ENCODE measurements at regions not wholly inside any gene's neighbourhood (a gene's known extent, or its start where the extent isn't known, plus 50 kb on each side); places are given as distances from the start of the nearest gene placed in this dataset.

DNA sequence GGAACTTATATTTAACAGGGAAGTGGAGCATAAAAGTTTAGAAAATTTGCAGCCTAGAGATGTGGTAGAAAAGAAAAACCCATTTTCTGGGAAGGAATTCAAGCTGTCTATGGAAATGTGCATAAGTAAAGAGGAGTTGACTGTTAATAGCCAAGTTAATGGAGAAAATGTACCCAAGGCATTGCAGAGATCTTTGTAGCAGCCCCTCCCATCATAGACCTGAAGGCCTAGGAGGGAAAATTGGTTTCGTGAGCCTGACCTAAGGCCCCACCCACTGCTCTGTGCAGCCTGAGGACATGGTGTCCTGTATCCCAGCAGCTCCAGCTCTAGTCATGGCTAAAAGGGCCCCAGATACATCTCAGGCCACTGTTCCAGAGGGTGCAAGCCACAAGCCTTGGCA is 772.4 kb upstream of the RIOK2 start:
- BruUV-seq (replicated peaks) = no TSS peak
- Histone ChIP-seq H2BK15ac (ENCODE audit: low read depth, low read length) (no peak overlapping the region), H4K91ac (ENCODE audit: insufficient read depth, low read depth, low read length) (no peak overlapping the region), H3K27me3 (ENCODE audit: control insufficient read depth, insufficient read depth, low read length) (no peaks in the 10 kb centered on the region), H2AFZ (replicated peaks; ENCODE audit: low read length, poor library complexity) (no peak overlapping the region), H3K4me1 (ENCODE audit: control insufficient read depth, insufficient read depth, low read length) (no peaks in the 10 kb centered on the region), H3K9me3 (ENCODE audit: control insufficient read depth, insufficient read depth, low read length) (no peaks in the 10 kb centered on the region), H2BK20ac (ENCODE audit: low read depth, low read length) (no peak overlapping the region), H2BK120ac (ENCODE audit: low read depth, low read length) (no peak overlapping the region), H3K36me3 (ENCODE audit: control insufficient read depth, insufficient read depth, low read length) (no peaks in the 10 kb centered on the region), H3K23ac (ENCODE audit: low read depth, low read length) (no peak overlapping the region), H4K5ac (ENCODE audit: low read depth, low read length) (no peak overlapping the region), H3K79me1 (ENCODE audit: low read depth in 1 of 2, low read length in 2 of 2) (no peaks in the 10 kb centered on the region), H3K4ac (ENCODE audit: low read depth, low read length) (no peak overlapping the region), H3K27ac (ENCODE audit: insufficient read depth, low read length) (no peak overlapping the region), H2AK5ac (ENCODE audit: low read depth, low read length) (no peak overlapping the region), H3K18ac (ENCODE audit: low read depth, low read length) (no peak overlapping the region), H2BK5ac (ENCODE audit: low read depth, low read length, poor library complexity, severe bottlenecking) (no peak overlapping the region), H2AK9ac (replicated peaks; ENCODE audit: low read depth, low read length, poor library complexity) (no peak overlapping the region), H3K9ac (ENCODE audit: low read depth, low read length) (no peak overlapping the region), H3K4me3 (ENCODE audit: insufficient read depth, low read depth, low read length) (no peak overlapping the region), H3K14ac (replicated peaks; ENCODE audit: low read depth, low read length) (no peak overlapping the region), H4K8ac (ENCODE audit: low read depth in 2 of 2, low read length in 2 of 2) (no peak overlapping the region), H3K4me2 (ENCODE audit: low read depth, low read length) (no peak overlapping the region), H3K9me1 (ENCODE audit: insufficient read depth, low read length) (no peaks in the 10 kb centered on the region), H3K56ac (ENCODE audit: extremely low read depth, insufficient read depth, low read length) (no peak overlapping the region), H4K20me1 (ENCODE audit: insufficient read depth, low read length) (no peaks in the 10 kb centered on the region)
- no peak for TF ChIP-seq FOS (IDR thresholded peaks at IDR 0.05; ENCODE audit: low read depth, low read length)
- POLR2A ChIA-PET (ENCODE audit: unreplicated experiment) = no interaction called here
- no peak for ATAC-seq (ENCODE audit: low read depth)
- in situ Hi-C loops (cut with MboI; ENCODE audit: low sequenced_read_pairs) = no loop called here
- dilution Hi-C loops (cut with HindIII; ENCODE audit: low sequenced_read_pairs, unreplicated experiment) = no loop called here
- no peak for DNase-seq
- intact Hi-C loops (cut with micrococcal nuclease) = no loop called here
- no CpG with 5 or more reads among the region's 1 CpG for WGBS, 2 experiments (ENCODE audit: extremely low coverage in 2 of 2, insufficient read length in 1 of 2)
- CTCF ChIA-PET = no interaction called here
